ENCODE measurements at regions not wholly inside any gene's neighbourhood (a gene's known extent, or its start where the extent isn't known, plus 50 kb on each side); places are given as distances from the start of the nearest gene placed in this dataset.

GRCh38 chr13:70385852-70386251 is 277.6 kb upstream of the KLHL1 start:
- Histone ChIP-seq H3K79me2 (no peaks in the 10 kb centered on the region), H3K9me3 (ENCODE audit: low read depth) (no peaks in the 10 kb centered on the region), H3K4me1 (ENCODE audit: insufficient read depth) (peaks cover 17% of the 10 kb centered on the region), H3K36me3 (replicated peaks; ENCODE audit: insufficient read depth, low read depth) (no peaks in the 10 kb centered on the region), H2AFZ (no peak overlapping the region), H3K4me3 (no peak overlapping the region), H3K4me2 (no peak overlapping the region), H3K27ac (no peak overlapping the region), H3K9me2 (replicated peaks; ENCODE audit: insufficient read depth) (no peaks in the 10 kb centered on the region), H3K27me3 (no peaks in the 10 kb centered on the region), H4K20me1 (ENCODE audit: insufficient read depth, poor library complexity, severe bottlenecking) (no peaks in the 10 kb centered on the region)
- WGBS (ENCODE audit: low lambda C conversion rate, missing lambda C conversion rate), result 90% methylated on average over 4 of the region's 4 CpGs
- DNase-seq (ENCODE audit: low spot score), result no peak
- TF ChIP-seq EZH2 (IDR thresholded peaks at IDR 0.05; ENCODE audit: borderline replicate concordance) (no peak), EZH2phosphoT487 (IDR thresholded peaks at IDR 0.05; ENCODE audit: low read depth, severe bottlenecking, unreplicated experiment) (no peak), CTCF (IDR thresholded peaks at IDR 0.05; ENCODE audit: poor library complexity) (no peak)

- peaks cover 11% of the 10 kb centered on the region for H3K4me1 ChIP-seq (ENCODE audit: insufficient read depth)
- no peaks in the 10 kb centered on the region for H3K9me3 ChIP-seq (ENCODE audit: low read depth)
- no peak overlapping the region for H3K27ac ChIP-seq
- no peaks in the 10 kb centered on the region for H3K27me3 ChIP-seq
- TF ChIP-seq EZH2 (IDR thresholded peaks at IDR 0.05; ENCODE audit: borderline replicate concordance) (no peak), CTCF (IDR thresholded peaks at IDR 0.05; ENCODE audit: poor library complexity) (no peak), EZH2phosphoT487 (IDR thresholded peaks at IDR 0.05; ENCODE audit: low read depth, severe bottlenecking, unreplicated experiment) (no peak)
- no peak overlapping the region for H2AFZ ChIP-seq
- no peak overlapping the region for H3K4me3 ChIP-seq
- DNase-seq (ENCODE audit: low spot score), result no peak
- 83% methylated on average over 3 of the region's 3 CpGs for WGBS (ENCODE audit: low lambda C conversion rate, missing lambda C conversion rate)
- H3K36me3 ChIP-seq (replicated peaks; ENCODE audit: insufficient read depth, low read depth), result no peaks in the 10 kb centered on the region
- no peak overlapping the region for H3K4me2 ChIP-seq
- H4K20me1 ChIP-seq (ENCODE audit: insufficient read depth, poor library complexity, severe bottlenecking), result no peaks in the 10 kb centered on the region
- no peaks in the 10 kb centered on the region for H3K79me2 ChIP-seq
- no peaks in the 10 kb centered on the region for H3K9me2 ChIP-seq (replicated peaks; ENCODE audit: insufficient read depth)
Measured at GRCh38 chr13:70384156-70384555, 275.9 kb upstream of the KLHL1 start.

- TF ChIP-seq CTCF (IDR thresholded peaks at IDR 0.05; ENCODE audit: poor library complexity) (no peak), EZH2phosphoT487 (IDR thresholded peaks at IDR 0.05; ENCODE audit: low read depth, severe bottlenecking, unreplicated experiment) (no peak), EZH2 (IDR thresholded peaks at IDR 0.05; ENCODE audit: borderline replicate concordance) (no peak)
- Histone ChIP-seq H3K79me2 (no peaks in the 10 kb centered on the region), H3K36me3 (replicated peaks; ENCODE audit: insufficient read depth, low read depth) (no peaks in the 10 kb centered on the region), H3K9me2 (replicated peaks; ENCODE audit: insufficient read depth) (no peaks in the 10 kb centered on the region), H2AFZ (no peak overlapping the region), H3K4me1 (ENCODE audit: insufficient read depth) (no peaks in the 10 kb centered on the region), H3K9me3 (ENCODE audit: low read depth) (no peaks in the 10 kb centered on the region), H3K4me2 (no peak overlapping the region), H3K27me3 (no peaks in the 10 kb centered on the region), H3K27ac (no peak overlapping the region), H3K4me3 (no peak overlapping the region), H4K20me1 (ENCODE audit: insufficient read depth, poor library complexity, severe bottlenecking) (no peaks in the 10 kb centered on the region)
- 75% methylated on average over 2 of the region's 2 CpGs for WGBS (ENCODE audit: low lambda C conversion rate, missing lambda C conversion rate)
- DNase-seq (ENCODE audit: low spot score), result no peak
Measured at GRCh38 chr13:70380809-70381208, 272.6 kb upstream of the KLHL1 start.

- Histone ChIP-seq H3K79me2 (no peaks in the 10 kb centered on the region), H3K9me2 (replicated peaks; ENCODE audit: insufficient read depth) (no peaks in the 10 kb centered on the region), H4K20me1 (ENCODE audit: insufficient read depth, poor library complexity, severe bottlenecking) (no peaks in the 10 kb centered on the region), H3K4me3 (no peak overlapping the region), H3K27me3 (no peaks in the 10 kb centered on the region), H3K4me2 (no peak overlapping the region), H3K9me3 (ENCODE audit: low read depth) (no peaks in the 10 kb centered on the region), H3K4me1 (ENCODE audit: insufficient read depth) (no peaks in the 10 kb centered on the region), H2AFZ (no peak overlapping the region), H3K27ac (no peak overlapping the region), H3K36me3 (replicated peaks; ENCODE audit: insufficient read depth, low read depth) (no peaks in the 10 kb centered on the region)
- DNase-seq (ENCODE audit: low spot score), result no peak
- WGBS (ENCODE audit: low lambda C conversion rate, missing lambda C conversion rate), result 88% methylated on average over 2 of the region's 2 CpGs
- TF ChIP-seq EZH2phosphoT487 (IDR thresholded peaks at IDR 0.05; ENCODE audit: low read depth, severe bottlenecking, unreplicated experiment), result no peak
Measured at GRCh38 chr13:70375718-70376117, 267.5 kb upstream of the KLHL1 start.

All from hepatocyte (in vitro differentiated cells).